BLaER1 treated with 17β-estradiol and CSF1 and Interleukin-3, amounts not matched to agents 10 nM and 100 nM (cell line): ENCODE measurements at regions not wholly inside any gene's neighbourhood (a gene's known extent, or its start where the extent isn't known, plus 50 kb on each side); places are given as distances from the start of the nearest gene placed in this dataset.

Experiments used
- H3K27ac ChIP-seq, 11 experiments: shearing (Covaris generic); formaldehyde crosslinking; 2 replicates each; pipeline ENCODE4 v1.8.1; 2022
- H3K27me3 ChIP-seq, 11 experiments: shearing (Covaris generic); formaldehyde crosslinking; 2 replicates each; pipeline ENCODE4 v1.8.1; 2022
- H3K36me3 ChIP-seq, 11 experiments: shearing (Covaris generic); formaldehyde crosslinking; 2 replicates each; pipeline ENCODE4 v1.8.1; 2022
- H3K4me1 ChIP-seq, 10 experiments: shearing (Covaris generic); formaldehyde crosslinking; 2 replicates each; pipeline ENCODE4 v1.8.1; 2022
- H3K4me2 ChIP-seq, 11 experiments: shearing (Covaris generic); formaldehyde crosslinking; 2 replicates each; pipeline ENCODE4 v1.8.1; 2022
- H3K4me3 ChIP-seq, 10 experiments: shearing (Covaris generic); formaldehyde crosslinking; 2 replicates each; pipeline ENCODE4 v1.8.1; 2022
- H3K9ac ChIP-seq, 11 experiments: shearing (Covaris generic); formaldehyde crosslinking; 2 replicates each; pipeline ENCODE4 v1.8.1; 2022
- H3K9me3 ChIP-seq, 11 experiments: shearing (Covaris generic); formaldehyde crosslinking; replicated peaks in 1 of 11; 2 replicates each; pipeline ENCODE4 v1.8.1; 2022
- H4K20me1 ChIP-seq, 11 experiments: shearing (Covaris generic); formaldehyde crosslinking; 2 replicates each; pipeline ENCODE4 v1.8.1; 2022
- Cebpa-rat ChIP-seq, 11 experiments: shearing (Covaris generic); IDR thresholded peaks; 2 replicates each; pipeline ENCODE4 v1.8.1; 2022

GRCh38 chr1:4411862-4412261 lies 242.5 kb upstream of the AJAP1 start:
- H3K27me3 ChIP-seq = no peaks in the 10 kb centered on the region; a peak in 1 of 22 replicates
- no peak overlapping the region for H3K4me2 ChIP-seq
- H3K27ac ChIP-seq = no peak overlapping the region
- H3K36me3 ChIP-seq = no peaks in the 10 kb centered on the region
- no peaks in the 10 kb centered on the region for H4K20me1 ChIP-seq
- H3K9ac ChIP-seq = no peak overlapping the region
- H3K4me3 ChIP-seq = no peak overlapping the region
- peaks cover 0 to 32% (median 23%) of the 10 kb centered on the region in 10 experiments; a peak in 15 of 20 replicates for H3K4me1 ChIP-seq
- TF ChIP-seq Cebpa-rat (IDR thresholded peaks at IDR 0.05) = no peak
- peaks cover 11 to 27% (median 19%) of the 10 kb centered on the region in 11 experiments; a peak in 21 of 22 replicates for H3K9me3 ChIP-seq

- no peak overlapping the region for H3K4me2 ChIP-seq
- H3K9ac ChIP-seq = no peak overlapping the region
- H3K27me3 ChIP-seq = no peaks in the 10 kb centered on the region
- H3K4me1 ChIP-seq = peaks cover 0 to under 1% (median 0%) of the 10 kb centered on the region in 10 experiments; a peak in 3 of 20 replicates
- no peak overlapping the region for H3K27ac ChIP-seq
- peaks cover 38 to 56% (median 46%) of the 10 kb centered on the region in 11 experiments for H3K9me3 ChIP-seq
- H4K20me1 ChIP-seq = no peaks in the 10 kb centered on the region
- TF ChIP-seq Cebpa-rat (IDR thresholded peaks at IDR 0.05) = no peak
- no peak overlapping the region for H3K4me3 ChIP-seq
- 0 out of 22 replicates have a peak, but pooled peaks cover 0 to 5% (median 0%) of the 10 kb centered on the region in 11 experiments for H3K36me3 ChIP-seq
Measured at GRCh38 chr1:4415476-4415875, 238.9 kb upstream of the AJAP1 start.

- 0 out of 22 replicates have a peak, but pooled peaks cover 0 to 5% (median 0%) of the 10 kb centered on the region in 11 experiments for H3K36me3 ChIP-seq
- no peaks in the 10 kb centered on the region for H3K27me3 ChIP-seq
- no peak overlapping the region for H3K9ac ChIP-seq
- no peak overlapping the region for H3K27ac ChIP-seq
- H4K20me1 ChIP-seq = no peaks in the 10 kb centered on the region
- peaks cover 0 to 8% (median 6%) of the 10 kb centered on the region in 10 experiments; a peak in 17 of 20 replicates for H3K4me1 ChIP-seq
- no peak for TF ChIP-seq Cebpa-rat (IDR thresholded peaks at IDR 0.05)
- H3K4me3 ChIP-seq = no peak overlapping the region
- no peak overlapping the region for H3K4me2 ChIP-seq
- peaks cover 44 to 61% (median 52%) of the 10 kb centered on the region in 11 experiments for H3K9me3 ChIP-seq
Measured at GRCh38 chr1:4416189-4416588, 238.2 kb upstream of the AJAP1 start.

GRCh38 chr1:4418021-4418420 lies 236.4 kb upstream of the AJAP1 start:
- Histone ChIP-seq H3K4me2 (no peak overlapping the region), H3K27me3 (no peaks in the 10 kb centered on the region), H3K9me3 (peaks cover 44 to 56% (median 51%) of the 10 kb centered on the region in 11 experiments), H3K9ac (no peak overlapping the region), H3K4me3 (no peak overlapping the region), H4K20me1 (no peaks in the 10 kb centered on the region), H3K36me3 (0 out of 22 replicates have a peak, but pooled peaks cover 0 to 5% (median 0%) of the 10 kb centered on the region in 11 experiments), H3K27ac (no peak overlapping the region), H3K4me1 (peaks cover 18 to 26% (median 25%) of the 10 kb centered on the region in 10 experiments)
- TF ChIP-seq Cebpa-rat (IDR thresholded peaks at IDR 0.05) = no peak

- peak overlapping the region in 1 of 10 experiments; percentile 15; a peak in 2 of 20 replicates for H3K4me3 ChIP-seq
- H4K20me1 ChIP-seq = no peaks in the 10 kb centered on the region
- H3K4me2 ChIP-seq = peak overlapping the region; percentile 37 to 89 (median 73)
- H3K27ac ChIP-seq = peak overlapping the region in 9 of 11 experiments; percentile 4 to 75 (median 66); a peak in 15 of 22 replicates
- 0 out of 22 replicates have a peak, but pooled peaks cover 0 to 5% (median 0%) of the 10 kb centered on the region in 11 experiments for H3K36me3 ChIP-seq
- H3K9ac ChIP-seq = peak overlapping the region in 5 of 11 experiments; percentile 26 to 64 (median 43); a peak in 9 of 22 replicates
- no peak for TF ChIP-seq Cebpa-rat (IDR thresholded peaks at IDR 0.05)
- peaks cover 26 to 36% (median 34%) of the 10 kb centered on the region in 11 experiments for H3K9me3 ChIP-seq
- no peaks in the 10 kb centered on the region for H3K27me3 ChIP-seq
- peaks cover 18 to 41% (median 38%) of the 10 kb centered on the region in 10 experiments for H3K4me1 ChIP-seq
Measured at GRCh38 chr1:4421986-4422385, 232.4 kb upstream of the AJAP1 start.

- H3K4me3 ChIP-seq = peak overlapping the region in 1 of 10 experiments; percentile 9; a peak in 1 of 20 replicates
- no peaks in the 10 kb centered on the region for H4K20me1 ChIP-seq
- H3K27me3 ChIP-seq = no peaks in the 10 kb centered on the region
- peaks cover 26 to 34% (median 32%) of the 10 kb centered on the region in 11 experiments for H3K9me3 ChIP-seq
- H3K36me3 ChIP-seq = 0 out of 22 replicates have a peak, but pooled peaks cover 0 to 5% (median 0%) of the 10 kb centered on the region in 11 experiments
- peak overlapping the region in 6 of 11 experiments; percentile 4 to 75 (median 68); a peak in 11 of 22 replicates for H3K27ac ChIP-seq
- H3K4me2 ChIP-seq = peak overlapping the region; percentile 37 to 89 (median 73); a peak in 21 of 22 replicates
- H3K4me1 ChIP-seq = peaks cover 18 to 41% (median 38%) of the 10 kb centered on the region in 10 experiments
- H3K9ac ChIP-seq = peak overlapping the region in 4 of 11 experiments; percentile 16 to 64 (median 53); a peak in 6 of 22 replicates
- no peak for TF ChIP-seq Cebpa-rat (IDR thresholded peaks at IDR 0.05)
Measured at GRCh38 chr1:4422504-4423289, 231.7 kb upstream of the AJAP1 start.

- no peak for TF ChIP-seq Cebpa-rat (IDR thresholded peaks at IDR 0.05)
- Histone ChIP-seq H3K27me3 (no peaks in the 10 kb centered on the region), H3K27ac (no peak overlapping the region), H3K4me1 (peaks cover 18 to 41% (median 38%) of the 10 kb centered on the region in 10 experiments), H3K36me3 (0 out of 22 replicates have a peak, but pooled peaks cover 0 to 5% (median 0%) of the 10 kb centered on the region in 11 experiments), H3K9ac (no peak overlapping the region), H4K20me1 (no peaks in the 10 kb centered on the region), H3K4me2 (peak overlapping the region in 7 of 11 experiments; percentile 70 to 89 (median 80); a peak in 11 of 22 replicates), H3K9me3 (peaks cover 16 to 19% (median 17%) of the 10 kb centered on the region in 11 experiments), H3K4me3 (no peak overlapping the region)
Measured at GRCh38 chr1:4424254-4424653, 230.2 kb upstream of the AJAP1 start.

GRCh38 chr1:4424766-4425165 lies 229.6 kb upstream of the AJAP1 start:
- Histone ChIP-seq H3K36me3 (0 out of 22 replicates have a peak, but pooled peaks cover 0 to 1% (median 0%) of the 10 kb centered on the region in 11 experiments), H3K27me3 (no peaks in the 10 kb centered on the region), H3K27ac (no peak overlapping the region), H3K4me1 (peaks cover 18 to 41% (median 38%) of the 10 kb centered on the region in 10 experiments), H3K4me2 (no peak overlapping the region), H3K4me3 (no peak overlapping the region), H3K9me3 (peaks cover 11 to 14% (median 12%) of the 10 kb centered on the region in 11 experiments), H4K20me1 (no peaks in the 10 kb centered on the region), H3K9ac (no peak overlapping the region)
- no peak for TF ChIP-seq Cebpa-rat (IDR thresholded peaks at IDR 0.05)

GRCh38 chr1:4425892-4426291 lies 228.5 kb upstream of the AJAP1 start:
- no peak overlapping the region for H3K9ac ChIP-seq
- H3K36me3 ChIP-seq = no peaks in the 10 kb centered on the region
- H3K4me3 ChIP-seq = no peak overlapping the region
- no peaks in the 10 kb centered on the region for H3K27me3 ChIP-seq
- no peak for TF ChIP-seq Cebpa-rat (IDR thresholded peaks at IDR 0.05)
- peaks cover 0 to 3% (median 1%) of the 10 kb centered on the region in 11 experiments; a peak in 16 of 22 replicates for H3K9me3 ChIP-seq
- peaks cover 18 to 37% (median 34%) of the 10 kb centered on the region in 10 experiments for H3K4me1 ChIP-seq
- H3K4me2 ChIP-seq = no peak overlapping the region
- H3K27ac ChIP-seq = no peak overlapping the region
- H4K20me1 ChIP-seq = no peaks in the 10 kb centered on the region
